NCI-H510A (cell line): ENCODE measurements at regions not wholly inside any gene's neighbourhood (a gene's known extent, or its start where the extent isn't known, plus 50 kb on each side); places are given as distances from the start of the nearest gene placed in this dataset.
"Not testable (repeated sequence)": the region's sequence is repeated elsewhere in the genome, so short reads cannot be mapped to it uniquely, and the experiment has no call there.

Experiments used
- DNase-seq: peaks from one replicate; lab custom pipeline; 2025; lab: John Stamatoyannopoulos, UW

DNA sequence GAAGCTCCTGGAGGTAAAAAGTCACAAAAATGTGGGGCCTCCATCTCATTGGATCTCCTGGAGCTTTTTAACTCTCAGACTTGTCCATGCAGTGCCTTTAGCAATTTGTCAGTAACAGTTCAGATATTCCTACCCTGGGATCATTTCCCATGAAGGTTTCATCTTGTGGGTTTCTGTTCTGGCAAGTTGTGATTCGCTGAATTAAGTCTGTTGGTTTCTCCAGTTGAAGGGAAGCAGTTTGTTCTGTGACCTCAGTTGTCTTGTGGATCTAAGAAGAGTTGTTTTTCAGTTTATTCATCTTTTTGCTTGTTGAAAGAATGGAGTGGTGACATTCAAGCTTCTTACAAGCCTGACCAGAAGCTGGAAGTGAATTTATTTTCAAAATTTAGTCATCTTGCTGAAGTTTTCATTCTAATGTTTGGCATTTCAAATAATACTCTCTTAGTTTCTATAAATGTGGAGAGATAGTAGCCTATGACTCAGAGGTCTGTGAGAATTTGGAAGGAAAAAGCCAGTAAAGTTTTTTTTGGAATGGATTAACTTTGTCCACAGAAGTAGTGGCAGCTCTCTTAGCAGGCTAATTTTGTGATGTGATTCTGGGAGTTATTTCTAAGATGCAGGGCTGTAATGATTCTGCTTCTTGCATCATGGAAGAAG, 120.1 kb upstream of the CSNK1A1L start:
- DNase-seq: no peak

DNA sequence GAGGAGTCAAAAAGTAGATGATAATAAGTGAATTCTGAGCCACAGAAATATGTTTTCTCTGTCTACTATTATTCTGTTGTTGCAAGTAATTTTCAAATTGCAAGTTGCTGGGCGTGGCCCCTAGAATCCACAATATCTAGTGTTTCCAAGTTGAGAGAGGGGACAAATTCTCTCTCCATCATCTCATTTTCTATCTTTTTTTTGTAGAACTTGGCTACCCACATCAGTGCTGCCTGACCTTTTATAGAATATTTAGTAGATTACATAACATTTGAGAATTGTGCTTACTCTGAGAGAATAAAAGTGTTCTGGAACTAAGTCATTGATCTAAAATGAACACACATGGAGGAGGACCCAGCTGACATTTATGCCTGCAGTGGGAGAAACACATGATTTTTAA, 110.9 kb upstream of the CSNK1A1L start:
- DNase-seq: no peak

GRCh38 chr13:37212826-37213225, 107.4 kb upstream of the CSNK1A1L start:
- no peak for DNase-seq

GRCh38 chr13:37211487-37211886, 106.0 kb upstream of the CSNK1A1L start:
- no peak for DNase-seq

DNA sequence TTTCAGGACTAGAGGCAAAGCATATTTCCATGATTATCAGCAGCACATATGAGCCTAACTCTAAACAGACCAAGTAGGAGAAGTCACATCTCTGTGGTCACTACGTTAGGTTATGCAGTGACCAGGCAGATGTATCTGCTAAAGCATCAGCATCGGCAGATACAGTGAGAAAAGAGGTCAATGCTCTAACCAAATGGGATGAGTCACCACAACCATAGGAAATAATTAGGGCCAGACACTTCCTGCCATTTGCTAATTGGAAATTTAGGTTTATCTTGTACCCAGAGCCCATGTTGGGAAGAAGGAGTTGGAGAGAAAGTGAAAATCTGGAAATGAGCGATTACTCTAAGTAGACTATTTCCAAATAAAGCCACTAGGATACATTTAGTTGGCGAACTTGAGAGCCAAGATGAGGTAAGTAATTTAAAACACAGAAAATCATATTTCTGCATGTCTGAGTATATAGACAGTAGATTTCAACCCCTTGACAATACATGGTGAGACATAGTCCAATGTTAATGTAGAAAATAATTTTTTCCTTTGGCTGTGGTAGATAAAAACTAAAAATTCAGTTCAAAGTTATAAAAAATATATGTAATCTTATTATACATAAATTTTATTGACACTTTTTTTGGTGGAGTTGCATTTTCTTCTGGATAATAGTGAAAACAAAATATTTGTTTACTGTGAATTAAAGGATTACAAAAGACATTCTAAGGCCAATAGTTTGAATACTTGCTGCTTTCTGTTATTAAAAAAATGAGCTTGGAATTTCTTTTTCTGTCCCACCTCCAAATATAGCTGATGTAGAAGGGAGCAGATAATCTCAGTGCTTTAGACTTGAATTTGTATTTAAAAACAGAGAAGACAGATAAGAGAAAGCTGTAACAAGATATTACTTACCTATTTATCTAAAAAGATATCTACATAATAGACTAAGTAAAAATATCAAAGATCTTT, 104.4 kb upstream of the CSNK1A1L start:
- DNase-seq: no peak

GRCh38 chr13:37207691-37208451, 102.4 kb upstream of the CSNK1A1L start:
- DNase-seq: no peak

GRCh38 chr13:37202264-37202663, 96.8 kb upstream of the CSNK1A1L start:
- no peak for DNase-seq

GRCh38 chr13:37201081-37201480, 95.6 kb upstream of the CSNK1A1L start:
- DNase-seq: no peak

DNA sequence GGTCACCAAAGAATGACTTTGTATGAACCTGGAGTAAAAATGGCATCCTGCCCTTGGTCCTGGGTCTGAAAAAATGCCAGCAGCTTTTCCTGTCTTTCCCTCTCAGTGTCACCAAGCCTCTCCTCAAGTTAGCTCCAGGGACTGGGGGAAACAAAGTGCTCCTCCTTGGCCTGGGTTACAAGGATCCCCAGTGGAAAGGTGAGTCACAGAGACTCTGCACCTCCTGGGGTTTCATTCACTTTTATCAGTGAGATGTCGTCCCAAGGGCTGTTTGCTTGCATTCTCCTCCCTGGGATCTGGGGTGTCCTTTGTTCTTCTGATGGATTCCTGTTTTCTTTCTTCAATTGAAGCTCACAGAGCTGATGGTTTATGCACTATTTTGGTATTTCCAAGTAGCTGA, 93.2 kb upstream of the CSNK1A1L start:
- DNase-seq: no peak

- no peak for DNase-seq
These were observed 90.2 kb upstream of the CSNK1A1L start for GRCh38 chr13:37195621-37196020.

DNA sequence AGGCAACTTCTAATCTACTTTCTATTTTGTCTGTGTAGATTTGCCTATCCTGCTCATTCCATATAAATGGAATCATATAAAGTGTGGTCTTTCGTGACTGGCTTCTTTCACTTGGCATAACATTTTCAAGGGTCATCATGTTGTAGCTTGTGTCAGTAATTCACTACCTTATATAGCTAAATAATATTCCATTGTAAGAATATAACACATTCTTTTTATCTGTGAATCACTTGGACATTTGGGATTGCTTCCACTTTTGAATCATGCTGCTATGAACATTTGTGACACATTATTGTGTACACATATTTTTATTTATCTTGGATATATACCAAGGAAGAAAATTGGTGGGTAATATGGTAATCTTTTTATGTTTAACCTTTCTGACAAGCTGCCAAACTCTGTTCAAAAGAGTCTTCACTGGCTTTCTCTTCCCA, 89.0 kb upstream of the CSNK1A1L start:
- DNase-seq: no peak

- DNase-seq: no peak
These were observed 87.5 kb upstream of the CSNK1A1L start for GRCh38 chr13:37192956-37193355.

DNA sequence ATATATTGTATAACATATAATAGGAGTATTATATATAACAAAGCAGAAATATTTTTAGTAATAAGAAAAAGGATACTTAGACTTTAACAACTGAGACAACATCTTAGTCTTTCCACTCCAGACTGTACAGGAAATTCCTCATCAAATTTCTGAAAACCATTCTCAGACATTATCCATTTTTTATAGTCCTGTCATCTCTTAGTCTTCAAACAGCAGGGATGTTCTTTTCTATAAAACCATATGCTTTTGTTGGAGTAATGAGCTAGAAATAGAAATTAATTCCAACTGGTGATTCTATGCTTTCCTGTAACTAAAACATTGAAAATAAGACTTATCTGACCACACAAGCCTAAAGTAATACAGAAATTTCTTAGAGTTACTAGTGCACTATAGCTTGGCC, 82.2 kb upstream of the CSNK1A1L start:
- no peak for DNase-seq

DNA sequence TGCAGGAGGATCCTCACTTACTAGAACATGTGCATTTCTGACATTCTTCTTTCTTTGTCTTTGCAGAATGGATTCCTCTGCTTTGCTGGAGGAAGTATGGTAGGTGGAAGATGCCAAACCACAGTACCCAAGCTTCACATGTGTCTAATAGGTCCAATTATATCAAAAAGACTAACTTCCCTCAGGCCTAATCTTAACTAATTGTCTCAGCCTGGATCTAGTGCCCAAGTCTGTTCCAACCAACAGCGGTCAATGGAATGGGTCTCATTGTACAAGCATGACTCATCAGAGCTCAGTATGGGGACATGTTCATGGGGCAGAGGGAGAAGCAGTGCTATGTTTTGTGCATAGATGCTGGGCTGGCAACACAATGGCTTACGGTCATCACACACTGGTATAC, 81.6 kb upstream of the CSNK1A1L start:
- DNase-seq: no peak

DNA sequence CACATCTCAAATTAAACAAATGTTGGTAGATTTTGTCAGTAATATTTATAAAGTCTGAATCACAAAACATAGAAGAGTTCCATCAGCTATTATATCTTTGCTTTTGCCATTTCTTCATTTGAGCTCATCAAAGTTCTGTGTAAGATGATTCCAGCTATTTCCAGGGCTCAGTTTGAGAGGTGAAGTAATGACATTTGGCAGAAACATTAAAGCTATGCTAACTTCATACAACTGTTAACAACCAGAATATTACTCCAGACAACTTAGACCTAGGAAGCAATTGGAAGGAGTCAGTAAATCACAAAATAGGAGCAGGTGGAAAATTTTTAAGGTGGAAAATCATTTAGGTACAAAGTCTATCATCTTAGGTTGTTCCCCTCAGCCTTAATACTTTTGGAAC, 76.2 kb upstream of the CSNK1A1L start:
- DNase-seq: no peak

- no peak for DNase-seq
These were observed 74.2 kb upstream of the CSNK1A1L start for GRCh38 chr13:37179645-37180044.

DNA sequence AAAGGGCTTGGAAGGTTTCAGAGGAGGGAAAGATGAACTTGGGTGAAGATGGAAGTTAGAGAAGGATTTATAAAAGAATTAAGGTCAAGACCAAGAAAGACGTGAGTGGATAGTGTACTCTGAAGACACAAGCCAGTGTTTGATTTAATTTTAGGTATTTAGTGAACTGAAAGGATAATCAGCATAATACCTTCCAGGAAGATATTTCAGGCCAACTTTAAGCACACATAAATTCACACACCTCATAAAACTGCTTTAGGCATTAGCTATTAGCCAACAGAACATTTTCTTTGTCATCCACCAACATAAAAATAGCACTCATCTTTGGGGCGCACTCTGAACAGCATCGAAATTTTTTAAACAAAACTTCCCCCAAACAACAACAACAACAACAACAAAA, 71.7 kb upstream of the CSNK1A1L start:
- DNase-seq: no peak

DNA sequence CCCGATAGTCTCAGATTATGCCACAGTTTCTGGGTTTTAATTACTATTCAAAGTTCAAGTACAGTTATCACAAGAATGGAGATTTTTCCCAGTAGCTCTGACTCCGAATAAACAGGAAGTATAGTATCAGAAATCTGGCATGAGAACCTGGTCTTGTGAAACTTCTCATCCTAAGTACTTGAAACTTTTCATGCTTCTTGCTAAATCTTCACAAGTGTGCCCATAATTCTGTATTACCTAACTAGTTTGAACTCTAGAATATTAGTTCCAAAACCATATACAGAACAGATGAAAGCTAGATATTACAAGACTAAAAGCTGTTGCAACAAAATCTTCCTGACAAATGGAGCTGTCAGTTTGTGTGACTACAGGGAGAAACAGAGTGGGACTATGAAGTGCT, 70.5 kb upstream of the CSNK1A1L start:
- DNase-seq: no peak

DNA sequence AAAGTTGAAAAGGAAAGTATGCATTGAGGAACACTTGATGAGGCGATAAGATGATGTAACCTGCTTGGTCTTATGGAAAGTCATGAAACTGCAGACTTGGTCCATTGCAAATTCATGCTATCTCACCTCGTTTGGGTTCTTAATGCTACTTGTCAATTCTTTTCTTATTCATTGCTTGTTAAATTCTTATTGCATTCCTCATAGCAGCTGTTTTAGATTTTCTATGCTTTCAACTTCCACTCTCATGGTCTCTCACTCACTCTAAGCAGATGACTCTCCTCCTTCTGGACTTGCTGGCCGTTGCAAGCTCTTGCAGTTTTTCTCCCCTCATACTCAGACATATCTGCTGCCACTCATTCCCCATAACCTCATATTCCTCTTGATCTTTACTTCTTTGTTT, 67.8 kb upstream of the CSNK1A1L start:
- DNase-seq: no peak

- DNase-seq: not testable (repeated sequence)
These were observed 66.8 kb upstream of the CSNK1A1L start for GRCh38 chr13:37172226-37172625.

DNA sequence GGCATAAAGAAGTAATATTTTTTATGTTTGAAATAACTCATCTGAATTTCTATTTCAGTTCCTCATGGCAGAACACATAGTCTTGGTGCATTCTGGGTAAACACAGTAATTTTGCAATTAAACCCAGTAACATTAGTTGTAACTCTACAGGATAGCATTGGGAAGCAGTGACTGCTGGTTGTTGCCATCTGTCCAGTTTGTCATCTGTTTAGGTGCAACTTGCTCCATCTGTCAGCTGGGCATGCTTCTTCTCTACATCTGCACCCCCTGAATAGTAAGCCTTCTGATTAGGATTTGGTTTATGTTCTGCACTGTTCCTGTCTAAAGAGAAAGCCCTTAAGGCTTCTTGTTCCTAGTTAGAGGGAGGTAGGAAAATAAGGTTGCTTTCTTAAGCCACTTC, 63.5 kb upstream of the CSNK1A1L start:
- DNase-seq: no peak

DNA sequence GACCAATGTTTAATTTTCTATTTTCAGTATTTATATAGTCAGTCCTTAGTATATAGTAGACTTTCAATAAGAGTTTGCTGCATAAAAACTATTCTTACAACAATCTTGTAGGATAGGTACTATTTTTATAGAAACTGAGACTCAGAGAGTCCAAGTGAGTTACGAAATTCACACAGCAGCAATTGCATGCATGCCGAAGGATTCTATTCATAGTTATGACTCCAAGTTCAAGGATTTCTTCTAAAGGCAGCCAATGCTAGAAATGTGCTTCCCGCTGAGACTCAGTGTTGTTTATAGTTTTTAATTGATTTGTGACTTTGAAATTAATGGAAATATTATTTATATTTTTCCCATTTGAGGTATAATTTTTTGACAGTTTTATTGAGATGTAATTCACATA, 62.7 kb upstream of the CSNK1A1L start:
- no peak for DNase-seq

- DNase-seq: no peak
These were observed 59.2 kb upstream of the CSNK1A1L start for GRCh38 chr13:37164635-37165034.
